Trophoblast cell (in vitro differentiated cells and primary cell): ENCODE measurements at regions not wholly inside any gene's neighbourhood (a gene's known extent, or its start where the extent isn't known, plus 50 kb on each side); places are given as distances from the start of the nearest gene placed in this dataset.

Source experiments
- DNase-seq, 2 donors: peaks; one replicate each; pipeline ENCODE4 v3.0.0-alpha.2; 2016
- H2AFZ ChIP-seq: 2 replicates; pipeline ENCODE4 v1.6.1; 2013; ENCODE audit warnings: low read length, moderate library complexity, mild to moderate bottlenecking; ENCODE audit not compliant: insufficient read depth, poor library complexity
- H2AK5ac ChIP-seq: 2 replicates; pipeline ENCODE4 v1.6.1; 2013; ENCODE audit warnings: mild to moderate bottlenecking, low read length
- H2BK120ac ChIP-seq: 2 replicates; pipeline ENCODE4 v1.6.1; 2013; ENCODE audit warnings: low read length, mild to moderate bottlenecking, moderate library complexity; ENCODE audit not compliant: insufficient read depth, poor library complexity
- H2BK12ac ChIP-seq: 2 replicates; pipeline ENCODE4 v1.6.1; 2013; ENCODE audit warnings: mild to moderate bottlenecking, low read length, moderate library complexity
- H2BK5ac ChIP-seq: 2 replicates; pipeline ENCODE4 v1.6.1; 2013; ENCODE audit warnings: low read length, low read depth, moderate library complexity, mild to moderate bottlenecking; ENCODE audit not compliant: poor library complexity
- H3K14ac ChIP-seq: 2 replicates; pipeline ENCODE4 v1.6.1; 2013; ENCODE audit warnings: mild to moderate bottlenecking, low read length
- H3K18ac ChIP-seq: 2 replicates; pipeline ENCODE4 v1.6.1; 2013; ENCODE audit warnings: mild to moderate bottlenecking, low read length
- H3K23ac ChIP-seq: 2 replicates; pipeline ENCODE4 v1.6.1; 2013; ENCODE audit warnings: low read length
- H3K27ac ChIP-seq: 2 replicates; pipeline ENCODE4 v1.5.1; 2013; ENCODE audit warnings: low read depth, mild to moderate bottlenecking, inconsistent platforms, low read length, moderate library complexity
- H3K27me3 ChIP-seq: 2 replicates; pipeline ENCODE4 v1.6.1; 2013; ENCODE audit warnings: inconsistent platforms, mild to moderate bottlenecking, low read length, moderate library complexity; ENCODE audit not compliant: insufficient read depth
- H3K36me3 ChIP-seq, 2 experiments: 1 replicate in 1 of 2; 2 replicates in 1 of 2; pipeline ENCODE4 v1.6.1; 2013; ENCODE audit warnings: low read length in 2 of 2, mild to moderate bottlenecking in 2 of 2, moderate library complexity in 1 of 2; ENCODE audit not compliant: insufficient read depth in 2 of 2, control insufficient read depth in 1 of 2
- H3K4ac ChIP-seq: 2 replicates; pipeline ENCODE4 v1.6.1; 2013; ENCODE audit warnings: low read depth, mild to moderate bottlenecking, low read length, moderate library complexity
- H3K4me1 ChIP-seq, 2 experiments: 1 replicate in 1 of 2; 2 replicates in 1 of 2; pipeline ENCODE4 v1.6.1; 2013; ENCODE audit warnings: low read length in 2 of 2, mild to moderate bottlenecking in 2 of 2, moderate library complexity in 1 of 2; ENCODE audit not compliant: insufficient read depth in 2 of 2, control insufficient read depth in 1 of 2
- H3K4me2 ChIP-seq: 2 replicates; pipeline ENCODE4 v1.6.1; 2013; ENCODE audit warnings: inconsistent platforms, mild to moderate bottlenecking, low read length, moderate library complexity
- H3K4me3 ChIP-seq: 2 replicates; pipeline ENCODE4 v1.5.1; 2013; ENCODE audit warnings: mild to moderate bottlenecking, low read depth, low read length, inconsistent platforms
- H3K79me1 ChIP-seq: one replicate; pipeline ENCODE4 v1.6.1; 2013; ENCODE audit warnings: low read length
- H3K79me2 ChIP-seq: 2 replicates; pipeline ENCODE4 v1.6.1; 2013; ENCODE audit warnings: low read length, mild to moderate bottlenecking; ENCODE audit not compliant: control insufficient read depth, insufficient read depth, poor library complexity
- H3K9ac ChIP-seq: 2 replicates; pipeline ENCODE4 v1.6.1; 2013; ENCODE audit warnings: mild to moderate bottlenecking, low read length
- H3K9me3 ChIP-seq: 2 replicates; pipeline ENCODE4 v1.6.1; 2013; ENCODE audit warnings: low read depth, mild to moderate bottlenecking, control low read depth, inconsistent platforms, low read length; ENCODE audit not compliant: insufficient read depth
- H4K12ac ChIP-seq: 2 replicates; pipeline ENCODE4 v1.6.1; 2013; ENCODE audit warnings: low read depth, mild to moderate bottlenecking, low read length, moderate library complexity
- H4K8ac ChIP-seq: 2 replicates; pipeline ENCODE4 v1.6.1; 2013; ENCODE audit warnings: low read depth, mild to moderate bottlenecking, low read length, moderate library complexity
- H4K91ac ChIP-seq: one replicate; pipeline ENCODE4 v1.6.1; 2013; ENCODE audit warnings: low read depth, mild to moderate bottlenecking, low read length, moderate library complexity
- WGBS: extraction: QIAGEN DNeasy Blood & Tissue Kit; methylation state at CpG from one replicate; pipeline ENCODE4 v1.1.7; 2013; ENCODE audit warnings: missing lambda C conversion rate; ENCODE audit not compliant: insufficient read length, insufficient coverage; ENCODE audit errors: extremely low coverage; 5-methylcytosine and 5-hydroxymethylcytosine counted together

- Histone ChIP-seq H2BK120ac (no peak overlapping the region), H3K27me3 (no peaks in the 10 kb centered on the region), H2BK12ac (no peak overlapping the region), H3K36me3 (no peaks in the 10 kb centered on the region), H3K4me1 (no peaks in the 10 kb centered on the region), H3K27ac (no peak overlapping the region), H2AFZ (no peak overlapping the region), H2BK5ac (no peak overlapping the region), H2AK5ac (no peak overlapping the region), H3K4ac (no peak overlapping the region), H3K79me2 (no peaks in the 10 kb centered on the region), H3K9ac (no peak overlapping the region), H3K4me3 (no peak overlapping the region), H4K8ac (no peak overlapping the region), H3K9me3 (peaks cover 1% of the 10 kb centered on the region), H3K18ac (no peak overlapping the region), H4K12ac (no peak overlapping the region), H3K4me2 (no peak overlapping the region), H4K91ac (no peak overlapping the region), H3K23ac (no peak overlapping the region), H3K79me1 (no peaks in the 10 kb centered on the region), H3K14ac (no peak overlapping the region)
- WGBS: no CpG with 5 or more reads among the region's 3 CpGs
- DNase-seq: no peak
Observed at GRCh38 chr6:132244744-132245143, 156.5 kb downstream of the MOXD1 start.

GRCh38 chr6:132236744-132237143 is 164.5 kb downstream of the MOXD1 start:
- Histone ChIP-seq H3K27me3 (no peaks in the 10 kb centered on the region), H2AK5ac (no peak overlapping the region), H2BK12ac (no peak overlapping the region), H3K36me3 (no peaks in the 10 kb centered on the region), H3K4me3 (no peak overlapping the region), H3K9me3 (peaks cover 1% of the 10 kb centered on the region), H3K79me2 (no peaks in the 10 kb centered on the region), H3K4me2 (no peak overlapping the region), H3K9ac (no peak overlapping the region), H4K91ac (no peak overlapping the region), H3K27ac (no peak overlapping the region), H2BK120ac (no peak overlapping the region), H3K18ac (no peak overlapping the region), H3K23ac (no peak overlapping the region), H3K14ac (no peak overlapping the region), H3K4ac (no peak overlapping the region), H3K4me1 (peaks cover 0 to 3% of the 10 kb centered on the region in 2 experiments), H3K79me1 (no peaks in the 10 kb centered on the region), H2AFZ (no peak overlapping the region), H2BK5ac (no peak overlapping the region), H4K12ac (no peak overlapping the region), H4K8ac (no peak overlapping the region)
- no CpG with 5 or more reads among the region's 3 CpGs for WGBS
- no peak for DNase-seq

GRCh38 chr6:132236281-132236680 is 165.0 kb downstream of the MOXD1 start:
- Histone ChIP-seq H2AK5ac (no peak overlapping the region), H4K12ac (no peak overlapping the region), H2BK12ac (no peak overlapping the region), H2AFZ (no peak overlapping the region), H3K23ac (no peak overlapping the region), H3K9me3 (peaks cover 1% of the 10 kb centered on the region), H2BK5ac (no peak overlapping the region), H2BK120ac (no peak overlapping the region), H3K79me2 (no peaks in the 10 kb centered on the region), H3K27ac (no peak overlapping the region), H3K4me1 (peaks cover 0 to 3% of the 10 kb centered on the region in 2 experiments), H4K8ac (no peak overlapping the region), H3K14ac (no peak overlapping the region), H3K79me1 (no peaks in the 10 kb centered on the region), H4K91ac (no peak overlapping the region), H3K27me3 (no peaks in the 10 kb centered on the region), H3K36me3 (no peaks in the 10 kb centered on the region), H3K9ac (no peak overlapping the region), H3K4me3 (no peak overlapping the region), H3K4ac (no peak overlapping the region), H3K4me2 (no peak overlapping the region), H3K18ac (no peak overlapping the region)
- WGBS: no CpG with 5 or more reads among the region's 1 CpG
- no peak for DNase-seq

GRCh38 chr6:132235596-132236280 is 165.5 kb downstream of the MOXD1 start:
- no peak overlapping the region for H3K27ac ChIP-seq
- WGBS: no CpG with 5 or more reads among the region's 2 CpGs
- H4K8ac ChIP-seq: no peak overlapping the region
- H3K9ac ChIP-seq: no peak overlapping the region
- H3K4me2 ChIP-seq: no peak overlapping the region
- H2AK5ac ChIP-seq: no peak overlapping the region
- no peak overlapping the region for H2BK12ac ChIP-seq
- no peak overlapping the region for H2AFZ ChIP-seq
- H3K4ac ChIP-seq: no peak overlapping the region
- no peaks in the 10 kb centered on the region for H3K79me2 ChIP-seq
- H3K27me3 ChIP-seq: no peaks in the 10 kb centered on the region
- no peak overlapping the region for H4K12ac ChIP-seq
- H3K18ac ChIP-seq: no peak overlapping the region
- no peaks in the 10 kb centered on the region for H3K79me1 ChIP-seq
- no peak overlapping the region for H3K14ac ChIP-seq
- DNase-seq: no peak
- H4K91ac ChIP-seq: no peak overlapping the region
- H3K4me3 ChIP-seq: no peak overlapping the region
- no peaks in the 10 kb centered on the region for H3K36me3 ChIP-seq
- H3K4me1 ChIP-seq: peaks cover 0 to 3% of the 10 kb centered on the region in 2 experiments
- no peak overlapping the region for H2BK120ac ChIP-seq
- no peak overlapping the region for H3K23ac ChIP-seq
- H2BK5ac ChIP-seq: no peak overlapping the region
- H3K9me3 ChIP-seq: no peaks in the 10 kb centered on the region
